Stimulated activated CD8-positive, alpha-beta memory T cell treated with anti-CD3 and anti-CD28 coated beads, Interleukin-2, amount 100 ng/mL, for 48 hours (primary cell): ENCODE measurements at regions not wholly inside any gene's neighbourhood (a gene's known extent, or its start where the extent isn't known, plus 50 kb on each side); places are given as distances from the start of the nearest gene placed in this dataset.
"Not testable (repeated sequence)": the region's sequence is repeated elsewhere in the genome, so short reads cannot be mapped to it uniquely, and the experiment has no call there.

Experiments used
- DNase-seq, 2 donors: peaks; one replicate each; pipeline ENCODE4 v3.0.0-alpha.2; 2020; ENCODE audit warnings: low read depth in 2 of 2

DNA sequence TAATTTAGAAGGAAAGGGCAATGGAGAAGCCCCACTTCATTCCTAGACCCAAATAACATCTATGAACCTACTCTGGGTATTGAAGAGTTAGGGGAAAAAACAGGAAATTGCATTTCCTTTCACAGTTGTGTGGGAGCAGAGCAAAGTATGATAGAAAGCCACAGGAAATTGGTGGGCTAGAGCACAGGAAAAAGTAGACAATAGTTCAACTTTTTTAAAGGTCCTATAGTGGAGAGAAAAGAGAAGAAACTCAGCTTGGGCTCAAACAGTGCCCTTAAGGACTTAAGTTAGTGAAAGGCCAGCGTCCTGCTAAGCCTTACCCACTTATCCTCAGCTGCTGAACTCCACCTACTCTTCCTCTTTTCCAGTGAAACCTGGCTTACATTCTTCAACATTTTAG lies 258.1 kb downstream of the DPY19L2 start:
- DNase-seq = no peak

- DNase-seq = no peak
Observed at GRCh38 chr12:63406781-63407180, 255.8 kb upstream of the AVPR1A start.

- DNase-seq = no peak
Observed at GRCh38 chr12:63404611-63405010, 253.6 kb upstream of the AVPR1A start.

DNA sequence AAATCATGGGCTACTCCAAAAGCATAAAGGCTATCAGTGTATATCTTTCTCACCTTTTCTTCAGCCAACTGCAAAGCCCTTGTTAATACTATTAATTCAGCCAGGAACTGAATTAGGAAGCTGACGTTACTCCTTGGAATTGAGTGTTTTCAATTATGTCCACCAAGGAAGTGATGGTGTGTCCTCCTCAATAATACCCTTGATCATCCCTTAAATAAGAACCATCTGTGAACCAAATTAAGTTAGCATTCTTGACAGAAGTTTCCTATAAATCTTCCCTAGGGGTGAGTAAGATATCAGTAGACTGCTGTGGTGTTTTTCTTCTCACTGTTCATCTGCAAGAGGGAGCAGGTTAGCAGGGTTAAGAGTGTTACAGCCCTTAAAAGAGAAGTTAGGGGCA lies 252.3 kb upstream of the AVPR1A start:
- no peak for DNase-seq

GRCh38 chr12:63400718-63401117 lies 249.7 kb upstream of the AVPR1A start:
- DNase-seq = no peak

- no peak for DNase-seq
Observed at GRCh38 chr12:63400318-63400717, 249.3 kb upstream of the AVPR1A start.

- DNase-seq = no peak
Observed at GRCh38 chr12:63397807-63398206, 246.8 kb upstream of the AVPR1A start.

DNA sequence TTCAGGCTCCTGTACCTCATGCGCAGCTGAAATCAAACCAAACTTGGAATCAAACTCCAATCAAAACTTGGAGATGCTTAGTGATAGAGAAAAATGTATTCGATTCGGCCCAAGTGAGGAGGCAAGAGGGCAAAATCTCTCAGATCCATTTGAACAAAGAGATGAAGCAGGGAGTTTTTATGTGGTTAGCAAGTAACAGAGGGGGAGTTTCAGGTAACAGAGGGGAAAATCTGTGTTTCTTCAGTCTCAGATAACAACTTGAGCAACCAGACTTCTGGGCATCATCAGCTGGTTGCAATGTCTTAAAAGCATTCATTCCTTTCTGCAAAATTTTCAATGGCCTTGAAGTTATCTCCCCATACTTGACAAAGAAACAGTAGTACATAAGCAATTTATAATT lies 245.1 kb upstream of the AVPR1A start:
- no peak for DNase-seq

DNA sequence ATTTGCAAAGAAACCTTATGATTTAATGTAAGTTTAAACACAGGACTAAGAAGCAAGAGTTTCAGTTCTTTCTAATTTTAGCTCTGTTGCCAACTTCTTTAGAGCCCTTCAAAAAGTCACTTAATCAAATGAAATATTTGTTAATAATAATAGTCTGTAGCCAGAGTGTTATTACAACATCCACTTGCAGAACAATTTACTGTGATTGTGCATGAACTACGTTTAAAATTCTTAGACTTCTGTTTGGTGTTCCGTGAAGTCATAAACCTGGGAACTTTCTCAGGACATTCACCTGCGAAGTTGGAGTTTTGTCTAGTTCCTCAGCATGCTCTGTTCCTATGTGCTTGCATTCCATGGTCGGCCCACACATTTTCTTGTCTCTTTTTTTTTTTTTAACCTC lies 244.0 kb upstream of the AVPR1A start:
- DNase-seq = no peak

DNA sequence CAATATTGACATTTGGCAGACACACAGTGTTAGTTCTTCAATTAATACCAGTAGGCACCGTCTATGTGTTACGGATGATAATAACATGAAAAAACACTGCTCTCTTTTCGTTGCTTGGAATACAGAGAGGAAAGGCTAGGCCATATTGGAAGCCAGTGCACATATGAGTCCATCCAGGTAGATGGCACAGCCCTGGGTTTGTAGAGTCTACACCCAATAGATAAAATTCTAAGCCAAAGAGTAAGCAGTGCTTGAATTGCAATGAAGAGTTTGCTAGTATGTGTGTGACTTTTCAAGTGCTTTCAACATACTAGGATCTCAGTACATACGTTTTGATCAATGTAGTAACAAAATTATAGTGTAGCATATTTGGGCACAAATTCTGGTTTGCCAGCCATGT lies 243.3 kb upstream of the AVPR1A start:
- DNase-seq = no peak

GRCh38 chr12:63389211-63389610 lies 238.2 kb upstream of the AVPR1A start:
- DNase-seq = no peak

DNA sequence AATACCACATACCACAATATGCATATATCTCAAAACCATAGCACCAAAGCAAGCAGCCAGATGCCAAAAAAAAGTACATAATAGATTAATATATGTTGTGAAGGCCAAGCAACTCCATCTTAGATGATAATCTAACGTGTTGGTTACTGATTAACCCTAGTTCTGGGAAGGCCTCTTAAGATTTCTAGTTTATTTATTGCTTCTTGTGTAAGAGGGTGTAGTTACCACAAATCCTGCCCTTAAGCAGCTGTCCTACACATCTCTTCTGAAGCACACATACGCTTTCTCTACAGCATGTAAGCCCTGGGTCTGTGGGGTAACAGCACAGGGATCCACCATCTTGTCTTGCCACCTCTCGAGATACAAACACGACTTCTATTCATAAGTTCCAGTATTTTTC lies 236.8 kb upstream of the AVPR1A start:
- DNase-seq = no peak

DNA sequence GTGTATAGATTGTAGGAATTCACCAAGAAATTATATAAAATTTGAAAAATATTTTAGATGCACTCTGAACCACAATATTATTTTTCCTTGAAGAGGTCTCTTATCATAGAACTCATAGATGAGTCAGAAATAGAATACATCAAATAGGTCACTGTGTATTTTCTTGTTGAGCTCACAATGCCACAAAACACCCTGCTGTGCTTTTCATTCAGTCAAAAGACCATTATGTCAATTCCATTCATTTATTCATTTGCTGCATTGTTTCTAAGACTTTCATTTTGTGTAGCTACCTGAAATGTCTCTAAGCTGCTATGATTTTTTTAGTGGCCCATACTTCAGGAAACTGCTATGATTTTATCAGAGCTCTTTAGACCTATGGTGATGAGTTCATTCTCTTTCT lies 231.9 kb upstream of the AVPR1A start:
- no peak for DNase-seq

DNA sequence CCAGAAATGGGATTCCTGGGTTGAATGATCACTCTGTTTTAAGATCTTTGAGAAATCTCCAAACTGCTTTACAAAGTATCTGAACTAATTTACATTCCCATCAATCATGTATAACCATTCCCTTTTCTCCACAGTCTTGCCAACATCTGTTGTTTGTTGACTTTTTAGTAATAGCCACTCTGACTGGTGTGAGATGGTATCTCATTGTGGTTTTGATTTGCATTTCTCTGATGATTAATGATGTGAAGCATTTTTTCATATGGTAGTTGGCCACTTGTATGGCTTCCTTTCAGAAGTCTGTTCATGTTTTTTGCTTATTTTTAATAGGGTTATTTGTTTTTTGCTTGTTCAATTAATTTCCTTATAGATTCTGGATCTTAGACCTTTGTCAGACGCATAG lies 211.8 kb upstream of the AVPR1A start:
- no peak for DNase-seq

GRCh38 chr12:63362166-63362565 lies 211.2 kb upstream of the AVPR1A start:
- no peak for DNase-seq

DNA sequence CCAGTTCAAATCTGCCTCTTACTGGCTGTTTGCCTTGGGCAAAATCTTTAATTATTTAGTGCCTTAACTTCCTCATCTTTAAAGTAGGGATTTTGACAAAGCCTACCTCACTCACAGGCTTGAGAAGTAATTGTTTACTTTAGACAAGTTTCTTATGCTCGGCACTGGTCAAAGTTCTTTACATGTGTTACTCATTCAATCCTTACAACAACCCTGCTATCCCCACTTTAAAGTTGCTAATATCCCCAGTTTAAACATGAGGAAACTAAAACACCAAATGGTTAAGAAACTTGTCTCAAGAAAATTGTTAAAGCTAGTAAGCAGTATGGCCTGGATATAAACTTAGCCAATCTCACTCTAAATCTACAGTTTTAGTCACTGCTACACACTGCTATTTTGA lies 204.0 kb upstream of the AVPR1A start:
- no peak for DNase-seq

DNA sequence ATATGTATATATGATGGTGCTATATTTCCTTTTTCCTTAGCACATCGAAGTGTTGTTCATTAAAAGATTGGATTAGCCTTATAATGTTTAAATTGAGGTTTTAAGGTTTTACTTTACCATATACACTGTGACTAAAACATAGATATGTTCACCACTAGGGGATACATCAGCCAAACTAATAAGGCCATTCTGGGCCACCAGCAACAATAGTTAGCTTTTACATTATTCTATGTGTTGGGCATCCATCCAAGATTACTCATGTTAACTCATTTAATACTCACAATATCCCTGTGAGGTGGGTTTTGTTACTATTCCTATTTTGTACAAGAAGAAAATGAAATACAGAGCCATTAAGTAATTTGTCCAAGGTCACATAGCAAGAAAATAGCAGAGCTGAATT lies 202.6 kb upstream of the AVPR1A start:
- DNase-seq = no peak

- no peak for DNase-seq
Observed at GRCh38 chr12:63351370-63351769, 200.4 kb upstream of the AVPR1A start.

- DNase-seq = no peak
Observed at GRCh38 chr12:63348556-63348955, 197.6 kb upstream of the AVPR1A start.

DNA sequence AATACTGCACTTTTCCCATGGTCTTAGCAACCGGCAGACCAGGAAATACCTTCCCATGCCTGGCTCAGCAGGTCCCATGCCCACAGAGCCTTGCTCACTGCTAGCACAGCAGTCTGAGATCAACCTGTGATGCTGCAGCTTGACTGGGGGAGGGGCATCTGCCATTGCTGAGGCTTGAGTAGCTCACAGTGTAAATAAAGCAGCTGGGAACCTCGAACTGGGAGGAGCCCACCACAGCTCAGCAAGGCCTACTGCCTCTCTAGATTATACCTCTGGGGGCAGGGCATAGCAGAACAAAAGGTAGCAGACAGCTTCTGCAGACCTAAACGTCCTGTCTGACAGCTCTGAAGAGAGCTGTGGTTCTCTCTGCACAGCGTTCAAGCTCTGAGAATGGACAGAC lies 186.2 kb upstream of the AVPR1A start:
- DNase-seq = not testable (repeated sequence)

DNA sequence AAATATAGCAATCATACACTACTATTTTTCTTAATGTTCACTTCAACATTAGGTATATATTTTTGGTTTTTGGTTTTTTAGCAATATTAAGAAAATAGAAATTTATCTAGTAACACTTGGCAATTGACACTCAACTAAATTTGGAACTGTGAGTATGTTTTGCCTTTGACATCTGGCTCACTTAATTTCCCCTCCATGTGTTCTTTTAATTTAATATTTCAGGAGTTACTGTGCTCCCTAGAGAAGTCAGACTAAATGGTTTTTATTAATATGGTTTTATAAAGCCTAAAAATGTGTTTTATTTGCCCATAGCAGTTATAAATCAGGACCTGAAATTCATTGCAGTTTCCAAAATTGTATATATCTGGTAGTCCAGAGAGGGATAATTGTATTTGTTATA lies 175.3 kb upstream of the AVPR1A start:
- no peak for DNase-seq

DNA sequence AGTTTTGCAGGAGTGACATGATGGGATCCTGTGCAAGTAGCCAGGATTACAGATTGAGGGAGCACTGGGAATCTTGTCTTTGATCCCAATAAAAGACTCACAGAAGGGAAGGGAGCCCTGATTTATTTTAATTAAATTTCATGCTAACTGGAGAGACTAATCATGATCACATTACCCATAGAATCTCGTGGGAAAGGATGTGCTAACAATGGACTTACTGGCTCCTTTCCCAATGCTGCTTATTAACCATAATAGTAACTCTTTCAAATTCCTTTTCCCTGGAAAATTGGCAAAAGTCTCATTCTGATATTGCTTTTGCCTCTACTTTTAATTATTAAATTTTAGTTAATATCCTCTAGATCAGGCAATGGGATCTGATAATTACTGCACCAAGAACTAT lies 174.8 kb upstream of the AVPR1A start:
- no peak for DNase-seq

GRCh38 chr12:63323942-63324341 lies 172.9 kb upstream of the AVPR1A start:
- no peak for DNase-seq

GRCh38 chr12:63321373-63321772 lies 170.4 kb upstream of the AVPR1A start:
- no peak for DNase-seq
